ENCODE measurements at regions not wholly inside any gene's neighbourhood (a gene's known extent, or its start where the extent isn't known, plus 50 kb on each side); places are given as distances from the start of the nearest gene placed in this dataset.
"Not testable (repeated sequence)": the region's sequence is repeated elsewhere in the genome, so short reads cannot be mapped to it uniquely, and the experiment has no call there.

GRCh38 chr2:142742371-142743214 is 134.9 kb upstream of the KYNU start:
- no peak for DNase-seq (ENCODE audit: extremely low read depth, low read depth)
- TF ChIP-seq, protein P1, sequence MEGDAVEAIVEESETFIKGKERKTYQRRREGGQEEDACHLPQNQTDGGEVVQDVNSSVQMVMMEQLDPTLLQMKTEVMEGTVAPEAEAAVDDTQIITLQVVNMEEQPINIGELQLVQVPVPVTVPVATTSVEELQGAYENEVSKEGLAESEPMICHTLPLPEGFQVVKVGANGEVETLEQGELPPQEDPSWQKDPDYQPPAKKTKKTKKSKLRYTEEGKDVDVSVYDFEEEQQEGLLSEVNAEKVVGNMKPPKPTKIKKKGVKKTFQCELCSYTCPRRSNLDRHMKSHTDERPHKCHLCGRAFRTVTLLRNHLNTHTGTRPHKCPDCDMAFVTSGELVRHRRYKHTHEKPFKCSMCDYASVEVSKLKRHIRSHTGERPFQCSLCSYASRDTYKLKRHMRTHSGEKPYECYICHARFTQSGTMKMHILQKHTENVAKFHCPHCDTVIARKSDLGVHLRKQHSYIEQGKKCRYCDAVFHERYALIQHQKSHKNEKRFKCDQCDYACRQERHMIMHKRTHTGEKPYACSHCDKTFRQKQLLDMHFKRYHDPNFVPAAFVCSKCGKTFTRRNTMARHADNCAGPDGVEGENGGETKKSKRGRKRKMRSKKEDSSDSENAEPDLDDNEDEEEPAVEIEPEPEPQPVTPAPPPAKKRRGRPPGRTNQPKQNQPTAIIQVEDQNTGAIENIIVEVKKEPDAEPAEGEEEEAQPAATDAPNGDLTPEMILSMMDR (IDR thresholded peaks at IDR 0.05; ENCODE audit: low read depth, low read length): no peak

DNA sequence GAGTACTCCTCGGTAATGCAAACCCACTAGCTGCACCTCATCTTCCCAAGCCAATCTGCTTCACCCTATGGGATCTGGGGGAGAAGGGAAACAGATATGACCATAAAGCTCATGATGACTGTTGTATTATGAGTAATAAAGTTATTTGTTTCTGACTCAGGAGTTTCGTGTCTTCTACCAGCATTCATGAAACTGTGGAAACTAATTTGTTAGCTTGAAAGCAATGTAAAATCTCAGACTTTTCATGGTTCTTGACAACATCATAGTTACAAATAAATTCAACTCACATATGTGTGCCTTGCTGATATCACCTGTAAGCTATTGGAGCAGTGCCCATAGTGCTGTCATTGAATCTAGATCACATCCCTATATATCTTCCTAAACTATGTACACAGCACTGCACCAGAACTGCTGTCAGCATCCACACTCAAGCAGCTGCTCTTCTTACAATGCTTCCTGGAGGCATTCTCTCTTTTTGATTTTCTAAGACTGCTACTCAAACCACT is 135.6 kb upstream of the KYNU start:
- TF ChIP-seq, protein P1 (IDR thresholded peaks at IDR 0.05; ENCODE audit: low read depth, low read length): no peak
- DNase-seq (ENCODE audit: extremely low read depth, low read depth): no peak

DNA sequence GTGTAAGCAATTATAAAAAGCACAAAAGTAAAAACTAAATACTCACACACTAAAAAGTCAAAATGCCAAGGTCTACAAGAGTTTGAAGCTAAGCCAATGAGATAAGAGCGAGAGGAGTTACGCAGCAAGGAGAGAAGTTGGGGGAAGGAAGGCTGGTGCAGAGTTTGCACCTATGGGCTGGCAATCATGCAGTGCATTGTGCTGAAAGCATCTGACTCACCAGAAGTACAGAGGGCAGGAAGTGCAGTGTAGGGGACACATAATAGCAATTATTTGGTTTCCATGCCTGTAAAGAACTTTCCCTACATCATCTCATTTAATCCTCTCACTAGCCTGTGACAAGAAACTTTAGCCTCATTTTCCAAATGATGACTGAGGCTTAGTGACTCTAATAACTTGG is 142.7 kb upstream of the KYNU start:
- TF ChIP-seq, protein P1 (IDR thresholded peaks at IDR 0.05; ENCODE audit: low read depth, low read length): no peak
- no peak for DNase-seq (ENCODE audit: extremely low read depth, low read depth)

DNA sequence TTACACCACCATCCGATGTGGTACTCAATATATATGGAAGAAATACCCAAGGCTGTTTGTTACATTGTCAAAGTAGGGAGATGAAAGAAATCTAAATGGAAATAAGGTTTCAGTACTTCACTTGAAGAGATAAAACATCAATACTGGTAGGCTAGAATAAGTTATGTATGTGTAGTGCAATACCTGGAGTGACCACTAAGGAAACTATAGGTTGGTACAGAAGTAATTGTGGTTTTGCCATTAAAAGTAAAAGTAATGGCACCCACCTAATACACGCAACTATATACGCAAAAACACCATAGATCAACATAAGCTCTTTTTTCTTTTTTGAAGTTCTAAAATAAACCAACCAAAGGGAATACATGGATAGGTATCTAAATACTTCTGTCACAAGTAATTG is 143.2 kb upstream of the KYNU start:
- TF ChIP-seq, protein P1 (IDR thresholded peaks at IDR 0.05; ENCODE audit: low read depth, low read length): no peak
- no peak for DNase-seq (ENCODE audit: extremely low read depth, low read depth)

GRCh38 chr2:142729814-142730213 is 147.7 kb upstream of the KYNU start:
- DNase-seq (ENCODE audit: extremely low read depth, low read depth): not testable (repeated sequence)

DNA sequence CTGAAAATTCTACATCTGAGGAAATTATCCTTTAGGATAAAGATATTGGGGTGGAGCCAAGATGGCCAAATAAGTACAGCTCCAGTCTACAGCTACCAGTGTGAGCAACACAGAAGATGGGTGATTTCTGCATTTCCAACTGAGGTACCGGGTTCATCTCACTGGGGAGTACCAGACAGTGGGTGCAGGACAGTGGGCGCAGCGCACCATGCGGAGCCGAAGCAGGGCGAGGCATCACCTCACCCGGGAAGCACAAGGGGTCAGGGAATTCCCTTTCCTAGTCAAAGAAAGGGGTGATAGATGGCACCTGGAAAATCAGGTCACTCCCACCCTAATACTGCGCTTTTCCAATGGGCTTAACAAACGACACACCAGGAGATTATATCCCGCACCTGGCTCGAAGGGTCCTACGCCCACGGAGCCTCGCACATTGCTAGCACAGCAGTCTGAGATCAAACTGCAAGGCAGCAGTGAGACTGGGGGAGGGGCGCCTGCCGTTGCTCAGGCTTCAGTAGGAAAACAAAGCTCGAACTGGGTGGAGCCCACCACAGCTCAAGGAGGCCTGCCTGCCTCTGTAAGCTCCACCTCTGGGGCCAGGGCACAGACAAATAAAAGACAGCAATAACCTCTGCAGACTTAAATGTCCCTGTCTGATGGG is 149.5 kb upstream of the KYNU start:
- DNase-seq (ENCODE audit: extremely low read depth, low read depth): not testable (repeated sequence)

DNA sequence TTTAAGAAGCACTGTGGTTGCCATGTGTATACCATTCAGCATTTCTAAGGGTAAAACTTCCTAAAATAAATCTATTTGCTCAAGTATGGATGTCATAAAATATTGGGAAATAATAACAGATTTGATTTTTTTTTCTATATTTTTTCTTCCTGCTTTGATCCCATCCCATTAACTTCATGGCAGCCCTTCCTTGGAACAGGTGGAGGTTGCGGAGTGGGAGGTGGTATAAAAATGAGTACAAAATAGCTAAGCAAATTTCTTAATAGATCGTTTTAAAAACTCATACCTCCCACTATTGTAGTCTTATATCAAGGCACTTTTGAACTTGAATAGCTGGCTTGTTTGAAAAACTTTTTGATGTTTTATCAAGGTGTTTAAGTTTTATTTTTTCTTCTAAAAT is 152.1 kb upstream of the KYNU start:
- TF ChIP-seq, protein P1 (IDR thresholded peaks at IDR 0.05; ENCODE audit: low read depth, low read length): no peak
- no peak for DNase-seq (ENCODE audit: extremely low read depth, low read depth)

DNA sequence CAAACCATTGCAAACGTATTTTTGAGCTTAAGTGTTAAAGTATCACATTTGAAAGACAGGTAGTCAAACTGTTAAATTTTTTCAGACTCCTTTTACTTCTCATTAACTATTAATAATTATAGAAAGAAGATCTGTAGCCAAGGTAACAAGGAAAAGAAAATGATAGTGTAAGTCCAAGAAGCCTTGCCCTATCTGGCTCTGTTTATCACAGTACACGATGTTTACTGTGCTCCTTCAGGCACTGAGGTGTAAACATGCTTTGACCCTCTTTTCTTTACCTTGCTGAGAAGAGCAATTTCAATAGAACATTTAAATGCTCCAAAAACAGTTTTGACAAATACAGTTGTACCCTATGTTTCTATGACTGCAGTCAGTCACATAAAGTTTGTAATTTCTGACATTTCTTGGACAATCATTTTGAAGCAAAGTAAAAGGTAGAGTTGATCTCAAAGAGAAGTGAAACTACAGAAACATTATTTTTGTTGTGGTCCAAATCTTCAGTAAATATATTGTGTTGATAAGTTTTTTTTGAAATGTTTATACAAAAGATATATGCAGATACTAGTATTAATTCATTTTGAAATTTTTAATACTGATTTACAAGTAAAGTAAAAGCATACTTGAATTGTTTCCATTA is 152.6 kb upstream of the KYNU start:
- no peak for DNase-seq (ENCODE audit: extremely low read depth, low read depth)

More for the DNA sequence above, 152.6 kb upstream of the KYNU start:
- TF ChIP-seq, protein P1 (IDR thresholded peaks at IDR 0.05; ENCODE audit: low read depth, low read length): no peak
